HepG2 (cell line): ENCODE measurements at regions not wholly inside any gene's neighbourhood (a gene's known extent, or its start where the extent isn't known, plus 50 kb on each side); places are given as distances from the start of the nearest gene placed in this dataset.
"Not testable (repeated sequence)": the region's sequence is repeated elsewhere in the genome, so short reads cannot be mapped to it uniquely, and the experiment has no call there.

Experiments
- ATAC-seq: fragments of 200-7000 bp; cut with Tn5 transposase; 3 replicates; pipeline ENCODE4 v1.9.1; 2020; ENCODE audit warnings: mild to moderate bottlenecking, moderate library complexity
- BruUV-seq: library from RNA; stranded (reverse); fragments of 400-500 nt; replicated peaks from 2 replicates; lab custom pipeline; 2021; lab: Mats Ljungman, UMichigan
- CTCF ChIA-PET: fragments of 300-600 bp; formaldehyde crosslinking; extraction: SDS; loops from one replicate; lab custom pipeline; 2021; ENCODE audit warnings: low total read pairs, inconsistent platforms, low intra/inter-chr PET ratio; lab: Yijun Ruan, JAX
- POLR2A ChIA-PET: fragments of 350-600 bp; sonication (Branson Sonifier 250); formaldehyde crosslinking; loops from one replicate; lab custom pipeline; 2020; ENCODE audit warnings: antibody characterized with exemption, inconsistent platforms; lab: Yijun Ruan, JAX
- DNase-seq: peaks from one replicate; pipeline ENCODE4 v3.0.0-alpha.2; 2015; ENCODE audit warnings: low spot score
- FAIRE-seq: peaks from 3 replicates; lab custom pipeline; 2011; peaks lifted over from hg19 to GRCh38; lab: Jason Lieb, UNC
- H2AFZ ChIP-seq: one replicate; pipeline ENCODE4 v1.6.1; 2011; ENCODE audit warnings: low read length, inconsistent platforms
- H3K27ac ChIP-seq: fragments of 300-600 bp; 3 replicates; pipeline ENCODE4 v1.8.0; 2011; ENCODE audit warnings: mixed run types, mild to moderate bottlenecking, mixed read lengths, low read length, inconsistent platforms; ENCODE audit not compliant: insufficient read depth; ENCODE audit errors: extremely low read length
- H3K27me3 ChIP-seq, 2 experiments: fragments of 200-600 bp in 1 of 2; 2 replicates in 1 of 2; 3 replicates in 1 of 2; pipeline versions ENCODE4 v1.6.0 to v1.8.0; 2011; ENCODE audit warnings: low read length in 2 of 2, mild to moderate bottlenecking in 2 of 2, moderate library complexity in 2 of 2, inconsistent platforms in 1 of 2; ENCODE audit not compliant: insufficient read depth in 2 of 2, control insufficient read depth in 1 of 2
- H3K36me3 ChIP-seq, 2 experiments: fragments of 200-600 bp in 1 of 2; replicated peaks in 1 of 2; 2 replicates in 1 of 2; 3 replicates in 1 of 2; pipeline versions ENCODE4 v1.5.1 to v1.8.0; 2011; ENCODE audit warnings: low read length in 2 of 2, inconsistent platforms in 1 of 2; ENCODE audit not compliant: insufficient read depth in 2 of 2, control insufficient read depth in 1 of 2
- H3K4me1 ChIP-seq: 2 replicates; pipeline ENCODE4 v1.5.1; 2012; ENCODE audit warnings: low read length, inconsistent platforms; ENCODE audit not compliant: insufficient read depth
- H3K4me2 ChIP-seq: 2 replicates; pipeline ENCODE4 v1.6.0; 2011; ENCODE audit warnings: low read depth, low read length, inconsistent platforms
- H3K4me3 ChIP-seq, 3 experiments: fragments of 200-600 bp in 1 of 3; sonication (generic), shearing (Covaris generic) in 1 of 3; replicated peaks in 1 of 3; 2 replicates each; pipeline ENCODE4 v1.5.1; 2011 to 2016; ENCODE audit warnings: low read length in 3 of 3, inconsistent platforms in 2 of 3, low read depth in 2 of 3, mild to moderate bottlenecking in 2 of 3, control low read depth in 1 of 3, mixed read lengths in 1 of 3; ENCODE audit not compliant: insufficient read depth in 1 of 3
- H3K79me2 ChIP-seq: one replicate; pipeline ENCODE4 v1.6.1; 2011; ENCODE audit warnings: low read length, inconsistent platforms; ENCODE audit not compliant: insufficient read depth
- H3K9ac ChIP-seq: 2 replicates; pipeline ENCODE4 v1.6.0; 2011; ENCODE audit warnings: mild to moderate bottlenecking, low read depth, low read length, inconsistent platforms; ENCODE audit not compliant: insufficient read depth
- H3K9me3 ChIP-seq: 2 replicates; pipeline ENCODE4 v1.5.1; 2012; ENCODE audit warnings: mild to moderate bottlenecking, low read length
- H4K20me1 ChIP-seq: 2 replicates; pipeline ENCODE4 v1.6.0; 2011; ENCODE audit warnings: inconsistent platforms, mild to moderate bottlenecking, low read length, moderate library complexity; ENCODE audit not compliant: insufficient read depth
- SRF ChIP-seq: IDR thresholded peaks from 2 replicates; pipeline ENCODE4 v1.6.1; 2011; ENCODE audit warnings: mild to moderate bottlenecking, low read depth, low read length, moderate library complexity
- XRCC5 ChIP-seq: fragments of 200-400 bp; formaldehyde crosslinking; optimal IDR thresholded peaks from 2 replicates; pipeline ENCODE3; 2017; ENCODE audit warnings: mild to moderate bottlenecking, low read length
- ZKSCAN1 ChIP-seq: fragments of 150-350 bp; IDR thresholded peaks from 2 replicates; pipeline ENCODE4 v1.6.1; 2014; ENCODE audit warnings: low read length
- ZNF136 ChIP-seq: sonication (generic); formaldehyde crosslinking; IDR thresholded peaks from 2 replicates; pipeline ENCODE4 v1.8.1; 2022; ENCODE audit warnings: low read depth, mild to moderate bottlenecking, moderate library complexity, missing genetic modification reagents
- ZNF230 ChIP-seq: sonication (generic); formaldehyde crosslinking; IDR thresholded peaks from 2 replicates; pipeline ENCODE4 v1.4.0; 2020; ENCODE audit warnings: mild to moderate bottlenecking, missing genetic modification reagents
- ZNF317 ChIP-seq: sonication (generic); formaldehyde crosslinking; IDR thresholded peaks from 2 replicates; pipeline ENCODE4 v1.5.0; 2020; ENCODE audit warnings: mild to moderate bottlenecking, missing genetic modification reagents
- ZNF343 ChIP-seq: sonication (generic); formaldehyde crosslinking; IDR thresholded peaks from 2 replicates; pipeline ENCODE4 v1.4.0; 2020; ENCODE audit warnings: mild to moderate bottlenecking, missing genetic modification reagents
- ZNF383 ChIP-seq: sonication (generic); formaldehyde crosslinking; IDR thresholded peaks from 2 replicates; pipeline ENCODE4 v1.4.0; 2020; ENCODE audit warnings: missing genetic modification reagents, mild to moderate bottlenecking, borderline replicate concordance
- ZNF501 ChIP-seq: sonication (generic); formaldehyde crosslinking; IDR thresholded peaks from 2 replicates; pipeline ENCODE4 v1.5.1; 2020; ENCODE audit warnings: mild to moderate bottlenecking, moderate library complexity, missing genetic modification reagents
- ZNF720 ChIP-seq: sonication (generic); formaldehyde crosslinking; IDR thresholded peaks from 2 replicates; pipeline ENCODE4 v1.4.0; 2020; ENCODE audit warnings: missing genetic modification reagents
- WGBS: methylation state at CpG from one replicate; pipeline ENCODE4 v1.1.6; 2017; ENCODE audit warnings: low lambda C conversion rate; 5-methylcytosine and 5-hydroxymethylcytosine counted together
- in situ Hi-C: cut with HindIII; loops from 2 replicates; pipeline ENCODE4 v1.10.0; 2017; ENCODE audit warnings: low pct_unique_long_range_greater_than_20kb; ENCODE audit not compliant: extremely low pct_ligation_motif_present
- intact Hi-C: fragments of 100-400 bp; cut with micrococcal nuclease; formaldehyde crosslinking; loops from one replicate; pipeline ENCODE4 v1.10.0; 2022; ENCODE audit not compliant: unreplicated experiment
- TF ChIP-seq, protein P1 (sequence below): sonication (generic); formaldehyde crosslinking; IDR thresholded peaks from 2 replicates; pipeline ENCODE4 v1.4.0; 2020; ENCODE audit warnings: missing genetic modification reagents

DNA sequence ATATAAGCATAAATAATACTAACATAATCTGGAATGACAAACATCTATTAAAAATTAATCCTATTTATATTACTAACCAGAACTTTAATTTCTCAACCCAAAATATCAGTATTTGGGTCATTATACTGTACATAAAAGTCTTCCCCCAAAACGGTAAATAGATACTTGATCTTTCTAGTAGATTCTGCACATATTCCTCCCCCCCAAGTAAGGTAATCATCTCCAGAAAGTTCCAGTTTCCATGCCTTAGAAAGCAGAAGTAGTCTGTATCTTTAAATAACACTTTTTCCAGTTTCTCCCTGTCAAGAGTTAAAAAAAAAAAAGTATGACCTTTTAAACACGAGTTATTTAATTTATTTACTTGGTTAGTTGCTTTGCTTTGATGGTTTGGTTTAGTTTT is 150.7 kb upstream of the MB21D2 start:
- Histone ChIP-seq H3K79me2 (no peaks in the 10 kb centered on the region), H3K36me3 (no peaks in the 10 kb centered on the region), H3K9me3 (no peaks in the 10 kb centered on the region), H3K4me1 (no peaks in the 10 kb centered on the region)
- TF ChIP-seq ZNF720 (CRISPR knock-in tag) = no peak
- no peak for TF ChIP-seq ZNF136 (CRISPR knock-in tag)
- TF ChIP-seq SRF = no peak
- TF ChIP-seq ZNF230 = no peak
- TF ChIP-seq ZNF501 (CRISPR knock-in tag) = no peak
- TF ChIP-seq XRCC5 = no peak
- no peak for TF ChIP-seq ZNF383 (CRISPR knock-in tag)
- no peak for TF ChIP-seq ZNF317 (CRISPR knock-in tag)
- TF ChIP-seq, protein P1, sequence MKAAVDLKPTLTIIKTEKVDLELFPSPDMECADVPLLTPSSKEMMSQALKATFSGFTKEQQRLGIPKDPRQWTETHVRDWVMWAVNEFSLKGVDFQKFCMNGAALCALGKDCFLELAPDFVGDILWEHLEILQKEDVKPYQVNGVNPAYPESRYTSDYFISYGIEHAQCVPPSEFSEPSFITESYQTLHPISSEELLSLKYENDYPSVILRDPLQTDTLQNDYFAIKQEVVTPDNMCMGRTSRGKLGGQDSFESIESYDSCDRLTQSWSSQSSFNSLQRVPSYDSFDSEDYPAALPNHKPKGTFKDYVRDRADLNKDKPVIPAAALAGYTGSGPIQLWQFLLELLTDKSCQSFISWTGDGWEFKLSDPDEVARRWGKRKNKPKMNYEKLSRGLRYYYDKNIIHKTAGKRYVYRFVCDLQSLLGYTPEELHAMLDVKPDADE = no peak
- no peak for TF ChIP-seq ZKSCAN1
- no peak for TF ChIP-seq ZNF343 (CRISPR knock-in tag)
- TF ChIP-seq, all 625 proteins: peak for 0
- H4K20me1 ChIP-seq = no peaks in the 10 kb centered on the region
- intact Hi-C loops (no loop called here), in situ Hi-C loops (no loop called here)
- no peak for FAIRE-seq
- WGBS = 1% methylated on average over 2 of the region's 2 CpGs
- DNase-seq = no peak
- ChIA-PET CTCF (no interaction called here), POLR2A (no interaction called here)
- ATAC-seq = no peak
- no peak overlapping the region for H3K27ac ChIP-seq
- H3K27me3 ChIP-seq = no peaks in the 10 kb centered on the region; a peak in 1 of 5 replicates
- no peak overlapping the region for H2AFZ ChIP-seq
- H3K4me3 ChIP-seq = no peak overlapping the region
- no TSS peak for BruUV-seq
- no peak overlapping the region for H3K4me2 ChIP-seq
- H3K9ac ChIP-seq = no peak overlapping the region

DNA sequence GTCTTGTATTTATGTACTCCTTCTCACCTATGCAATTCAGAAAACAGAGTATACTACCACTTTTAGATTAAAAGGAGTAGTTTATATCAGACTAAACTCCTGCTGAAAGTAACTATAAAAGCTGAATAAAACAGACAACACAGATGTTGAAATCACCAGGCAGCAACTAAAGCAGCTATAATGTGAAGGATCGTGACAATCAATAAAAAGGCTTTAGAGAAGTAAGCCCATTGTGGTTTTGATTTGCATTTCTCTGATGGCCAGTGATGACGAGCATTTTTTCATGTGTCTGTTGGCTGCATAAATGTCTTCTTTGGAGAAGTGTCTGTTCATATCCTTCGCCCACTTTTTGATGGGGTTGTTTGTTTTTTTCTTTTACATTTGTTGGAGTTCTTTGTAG is 152.1 kb upstream of the MB21D2 start:
- in situ Hi-C loops, CTCF ChIA-PET, H3K4me3 ChIP-seq, POLR2A ChIA-PET, H3K4me1 ChIP-seq, H4K20me1 ChIP-seq, H3K36me3 ChIP-seq, H3K27me3 ChIP-seq, H3K27ac ChIP-seq, FAIRE-seq, BruUV-seq, H3K9me3 ChIP-seq, intact Hi-C loops, DNase-seq, ATAC-seq, H3K9ac ChIP-seq, H3K4me2 ChIP-seq, H3K79me2 ChIP-seq, H2AFZ ChIP-seq: not testable (repeated sequence)
- 0% methylated on average over 3 of the region's 3 CpGs for WGBS
